Urinary bladder (tissue), 3 donors: ENCODE measurements at regions not wholly inside any gene's neighbourhood (a gene's known extent, or its start where the extent isn't known, plus 50 kb on each side); places are given as distances from the start of the nearest gene placed in this dataset.

Source experiments
- DNase-seq: peaks from one replicate; pipeline ENCODE4 v3.0.0-alpha.2; 2015; ENCODE audit errors: extremely low spot score
- H3K27ac ChIP-seq: one replicate; pipeline ENCODE4 v1.5.1; 2013; ENCODE audit warnings: low read depth, mild to moderate bottlenecking, moderate library complexity
- H3K36me3 ChIP-seq: one replicate; pipeline ENCODE4 v1.6.1; 2013; ENCODE audit warnings: mild to moderate bottlenecking, moderate library complexity; ENCODE audit not compliant: insufficient read depth
- H3K4me1 ChIP-seq: one replicate; pipeline ENCODE4 v1.6.1; 2013; ENCODE audit warnings: mild to moderate bottlenecking, moderate library complexity; ENCODE audit not compliant: insufficient read depth
- H3K4me3 ChIP-seq: one replicate; pipeline ENCODE4 v1.5.1; 2013; ENCODE audit warnings: low read depth, low read length
- WGBS: extraction: QIAGEN DNeasy Blood & Tissue Kit; methylation state at CpG from one replicate; pipeline ENCODE4 v1.1.7; 2013; 5-methylcytosine and 5-hydroxymethylcytosine counted together
- donor health status: healthy with polysubstance abuse.
- donor health status: healthy.

GRCh38 chr4:24175707-24176106, 285.9 kb upstream of the PPARGC1A start:
- H3K4me3 ChIP-seq, result no peak overlapping the region
- no peak for DNase-seq
- WGBS, result 82% methylated on average over 7 of the region's 7 CpGs
- H3K27ac ChIP-seq, result no peak overlapping the region
- no peaks in the 10 kb centered on the region for H3K4me1 ChIP-seq
- no peaks in the 10 kb centered on the region for H3K36me3 ChIP-seq

GRCh38 chr4:24174602-24175001, 284.8 kb upstream of the PPARGC1A start:
- H3K36me3 ChIP-seq, result no peaks in the 10 kb centered on the region
- WGBS, result 61% methylated on average over 4 of the region's 4 CpGs
- no peak for DNase-seq
- H3K27ac ChIP-seq, result no peak overlapping the region
- H3K4me3 ChIP-seq, result no peak overlapping the region
- no peaks in the 10 kb centered on the region for H3K4me1 ChIP-seq

- no peak for DNase-seq
- WGBS, result 81% methylated on average over 4 of the region's 4 CpGs
- Histone ChIP-seq H3K4me3 (no peak overlapping the region), H3K4me1 (no peaks in the 10 kb centered on the region), H3K27ac (no peak overlapping the region), H3K36me3 (no peaks in the 10 kb centered on the region)
These were observed 282.6 kb upstream of the PPARGC1A start for GRCh38 chr4:24172406-24172805.

- no peak overlapping the region for H3K4me3 ChIP-seq
- no peak for DNase-seq
These were observed 280.1 kb upstream of the PPARGC1A start for GRCh38 chr4:24169956-24170355.

GRCh38 chr4:24168658-24169057, 278.8 kb upstream of the PPARGC1A start:
- no peak overlapping the region for H3K27ac ChIP-seq
- H3K4me3 ChIP-seq, result no peak overlapping the region
- H3K4me1 ChIP-seq, result no peaks in the 10 kb centered on the region
- no peak for DNase-seq
- no peaks in the 10 kb centered on the region for H3K36me3 ChIP-seq
- 31% methylated on average over 2 of the region's 2 CpGs for WGBS

More at GRCh38 chr4:24169956-24170355, 280.1 kb upstream of the PPARGC1A start:
- no peaks in the 10 kb centered on the region for H3K36me3 ChIP-seq
- H3K27ac ChIP-seq, result no peak overlapping the region
- H3K4me1 ChIP-seq, result no peaks in the 10 kb centered on the region

- Histone ChIP-seq H3K4me3 (no peak overlapping the region), H3K27ac (no peak overlapping the region), H3K4me1 (no peaks in the 10 kb centered on the region), H3K36me3 (no peaks in the 10 kb centered on the region)
- WGBS, result 92% methylated on average over 1 of the region's 1 CpG
- no peak for DNase-seq
These were observed 276.7 kb upstream of the PPARGC1A start for GRCh38 chr4:24166501-24166900.

- no peaks in the 10 kb centered on the region for H3K4me1 ChIP-seq
- H3K36me3 ChIP-seq, result no peaks in the 10 kb centered on the region
- H3K4me3 ChIP-seq, result no peak overlapping the region
- WGBS, result 88% methylated on average over 3 of the region's 3 CpGs
- no peak for DNase-seq
- no peak overlapping the region for H3K27ac ChIP-seq
These were observed 274.9 kb upstream of the PPARGC1A start for GRCh38 chr4:24164797-24165196.

GRCh38 chr4:24164054-24164693, 274.3 kb upstream of the PPARGC1A start:
- Histone ChIP-seq H3K4me1 (no peaks in the 10 kb centered on the region), H3K4me3 (no peak overlapping the region), H3K36me3 (no peaks in the 10 kb centered on the region), H3K27ac (no peak overlapping the region)
- DNase-seq, result no peak
- WGBS, result 37% methylated on average over 2 of the region's 2 CpGs

- H3K4me1 ChIP-seq, result no peaks in the 10 kb centered on the region
- H3K36me3 ChIP-seq, result no peaks in the 10 kb centered on the region
- no peak overlapping the region for H3K4me3 ChIP-seq
- DNase-seq, result no peak
- WGBS, result 90% methylated on average over 7 of the region's 7 CpGs
- no peak overlapping the region for H3K27ac ChIP-seq
These were observed 273.5 kb upstream of the PPARGC1A start for GRCh38 chr4:24163314-24163713.

GRCh38 chr4:24160358-24160757, 270.5 kb upstream of the PPARGC1A start:
- no peak for DNase-seq
- no peak overlapping the region for H3K4me3 ChIP-seq
- WGBS, result 86% methylated on average over 1 of the region's 1 CpG
- H3K36me3 ChIP-seq, result no peaks in the 10 kb centered on the region
- H3K27ac ChIP-seq, result no peak overlapping the region
- no peaks in the 10 kb centered on the region for H3K4me1 ChIP-seq

- no peak for DNase-seq
- 89% methylated on average over 1 of the region's 1 CpG for WGBS
- H3K27ac ChIP-seq, result no peak overlapping the region
- no peaks in the 10 kb centered on the region for H3K4me1 ChIP-seq
- no peak overlapping the region for H3K4me3 ChIP-seq
- no peaks in the 10 kb centered on the region for H3K36me3 ChIP-seq
These were observed 268.2 kb upstream of the PPARGC1A start for GRCh38 chr4:24158031-24158430.

- WGBS, result 90% methylated on average over 3 of the region's 3 CpGs
- DNase-seq, result no peak
- Histone ChIP-seq H3K4me1 (no peaks in the 10 kb centered on the region), H3K4me3 (no peak overlapping the region), H3K27ac (no peak overlapping the region), H3K36me3 (no peaks in the 10 kb centered on the region)
These were observed 260.2 kb upstream of the PPARGC1A start for GRCh38 chr4:24150034-24150433.

- 95% methylated on average over 2 of the region's 2 CpGs for WGBS
- DNase-seq, result no peak
- no peaks in the 10 kb centered on the region for H3K36me3 ChIP-seq
- H3K4me3 ChIP-seq, result no peak overlapping the region
- no peak overlapping the region for H3K27ac ChIP-seq
- H3K4me1 ChIP-seq, result no peaks in the 10 kb centered on the region
These were observed 256.3 kb upstream of the PPARGC1A start for GRCh38 chr4:24146127-24146526.

- Histone ChIP-seq H3K36me3 (no peaks in the 10 kb centered on the region), H3K27ac (no peak overlapping the region), H3K4me3 (no peak overlapping the region), H3K4me1 (no peaks in the 10 kb centered on the region)
- no peak for DNase-seq
- 61% methylated on average over 6 of the region's 6 CpGs for WGBS
These were observed 255.7 kb upstream of the PPARGC1A start for GRCh38 chr4:24145591-24145990.

GRCh38 chr4:24144381-24144780, 254.5 kb upstream of the PPARGC1A start:
- 78% methylated on average over 5 of the region's 5 CpGs for WGBS
- Histone ChIP-seq H3K27ac (no peak overlapping the region), H3K4me3 (no peak overlapping the region), H3K36me3 (no peaks in the 10 kb centered on the region), H3K4me1 (no peaks in the 10 kb centered on the region)
- no peak for DNase-seq
